ENCODE measurements at regions not wholly inside any gene's neighbourhood (a gene's known extent, or its start where the extent isn't known, plus 50 kb on each side); places are given as distances from the start of the nearest gene placed in this dataset.

DNA sequence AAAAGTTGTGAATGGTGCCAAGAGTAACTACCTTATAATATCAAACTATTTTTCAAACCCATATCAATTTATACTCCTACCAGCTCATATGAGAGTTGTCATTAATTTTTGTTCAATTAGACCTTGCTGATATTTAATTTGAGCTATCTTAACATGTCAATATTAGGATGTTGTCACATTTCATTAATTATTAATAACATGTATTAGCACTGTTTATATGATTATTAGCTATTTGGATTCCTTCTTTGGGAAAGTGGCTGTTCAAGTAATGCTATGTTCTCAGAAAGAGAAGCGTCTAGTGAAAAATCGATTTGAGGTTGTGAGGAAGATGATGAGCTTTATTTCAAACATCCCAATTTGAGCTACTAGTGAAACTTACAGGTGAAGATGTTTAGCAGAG is 620.2 kb downstream of the KCNJ3 start:
- Histone ChIP-seq H3K9me3 (replicated peaks; ENCODE audit: control insufficient read depth, insufficient read depth, low read length) (no peaks in the 10 kb centered on the region), H3K4me3 (replicated peaks in 1 of 3; ENCODE audit: insufficient read depth in 1 of 3, low read depth in 1 of 3, low read length in 3 of 3) (no peak overlapping the region), H3K79me2 (ENCODE audit: control insufficient read depth, insufficient read depth, low read length) (no peaks in the 10 kb centered on the region), H3K27ac (ENCODE audit: insufficient read depth, low read depth, low read length) (no peak overlapping the region), H3K9ac (replicated peaks; ENCODE audit: extremely low read depth, insufficient read depth, low read length) (no peak overlapping the region), H4K20me1 (replicated peaks; ENCODE audit: control insufficient read depth, extremely low read depth, insufficient read depth, low read length) (no peaks in the 10 kb centered on the region), H3K9me1 (replicated peaks; ENCODE audit: control insufficient read depth, extremely low read depth, insufficient read depth, low read length) (no peaks in the 10 kb centered on the region), H3K27me3 (ENCODE audit: control insufficient read depth in 2 of 2, insufficient read depth in 2 of 2, low read length in 2 of 2) (no peaks in the 10 kb centered on the region), H2AFZ (ENCODE audit: low read depth, low read length) (no peak overlapping the region), H3K4me2 (ENCODE audit: insufficient read depth, low read length) (no peak overlapping the region), H3K36me3 (ENCODE audit: control insufficient read depth in 2 of 2, extremely low read depth in 1 of 2, insufficient read depth in 2 of 2, low read length in 2 of 2) (no peaks in the 10 kb centered on the region), H3K4me1 (ENCODE audit: control insufficient read depth, extremely low read depth, insufficient read depth, low read length) (no peaks in the 10 kb centered on the region)
- POLR2A ChIA-PET = no interaction called here
- FAIRE-seq (no peak), DNase-seq (ENCODE audit: low read depth, low spot score) (no peak)
- TF ChIP-seq GATA2 (IDR thresholded peaks at IDR 0.05; ENCODE audit: insufficient read depth, insufficient read length, low read depth, low read length) (no peak), POLR2AphosphoS5 (IDR thresholded peaks at IDR 0.05; ENCODE audit: insufficient read depth, low read depth, low read length) (no peak), MYC (IDR thresholded peaks at IDR 0.05; ENCODE audit: low read depth, low read length) (no peak), EZH2 (IDR thresholded peaks at IDR 0.05; ENCODE audit: borderline replicate concordance, low read depth, low read length, severe bottlenecking) (no peak), FOS (IDR thresholded peaks at IDR 0.05; ENCODE audit: borderline replicate concordance, insufficient read depth, low read length) (no peak), MAX (IDR thresholded peaks at IDR 0.05; ENCODE audit: insufficient read depth, insufficient read length) (no peak)
- TF ChIP-seq, protein P1, sequence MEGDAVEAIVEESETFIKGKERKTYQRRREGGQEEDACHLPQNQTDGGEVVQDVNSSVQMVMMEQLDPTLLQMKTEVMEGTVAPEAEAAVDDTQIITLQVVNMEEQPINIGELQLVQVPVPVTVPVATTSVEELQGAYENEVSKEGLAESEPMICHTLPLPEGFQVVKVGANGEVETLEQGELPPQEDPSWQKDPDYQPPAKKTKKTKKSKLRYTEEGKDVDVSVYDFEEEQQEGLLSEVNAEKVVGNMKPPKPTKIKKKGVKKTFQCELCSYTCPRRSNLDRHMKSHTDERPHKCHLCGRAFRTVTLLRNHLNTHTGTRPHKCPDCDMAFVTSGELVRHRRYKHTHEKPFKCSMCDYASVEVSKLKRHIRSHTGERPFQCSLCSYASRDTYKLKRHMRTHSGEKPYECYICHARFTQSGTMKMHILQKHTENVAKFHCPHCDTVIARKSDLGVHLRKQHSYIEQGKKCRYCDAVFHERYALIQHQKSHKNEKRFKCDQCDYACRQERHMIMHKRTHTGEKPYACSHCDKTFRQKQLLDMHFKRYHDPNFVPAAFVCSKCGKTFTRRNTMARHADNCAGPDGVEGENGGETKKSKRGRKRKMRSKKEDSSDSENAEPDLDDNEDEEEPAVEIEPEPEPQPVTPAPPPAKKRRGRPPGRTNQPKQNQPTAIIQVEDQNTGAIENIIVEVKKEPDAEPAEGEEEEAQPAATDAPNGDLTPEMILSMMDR (IDR thresholded peaks at IDR 0.05; ENCODE audit: extremely low read depth in 1 of 2, insufficient read depth in 1 of 2, low read depth in 1 of 2, low read length in 2 of 2) = no peak
- dilution Hi-C loops (cut with MboI; ENCODE audit: extremely low pct_ligation_motif_present, low sequenced_read_pairs) = no loop called here
- no TSS peak for BruUV-seq (replicated peaks)
- CTCF ChIA-PET = interaction anchor here (1.2 to 2.1 kb wide), 2 partner anchors 8 to 19 kb away, joined by 5 to 7 read pairs; no protein-coding TSS in a partner anchor
- intact Hi-C loops (cut with micrococcal nuclease) = no loop called here
